Body of pancreas (tissue), 4 donors: ENCODE measurements at regions not wholly inside any gene's neighbourhood (a gene's known extent, or its start where the extent isn't known, plus 50 kb on each side); places are given as distances from the start of the nearest gene placed in this dataset.

ENCODE experiments used
- ATAC-seq: fragments of 150-250 bp; one replicate; pipeline ENCODE4 v1.9.1; 2016
- DNase-seq, 4 donors: peaks; one replicate each; pipeline ENCODE4 v3.0.0-alpha.2; 2019
- H3K27ac ChIP-seq, 4 donors: fragments of 200-600 bp; sonication (generic); 1 replicate in 3 of 4; 2 replicates in 1 of 4; pipeline versions ENCODE4 v1.5.1 to v1.6.1; 2016 to 2019; ENCODE audit warnings: mild to moderate bottlenecking in 1 of 4, mixed read lengths in 1 of 4, moderate library complexity in 1 of 4
- H3K27me3 ChIP-seq, 2 donors: fragments of 200-600 bp; sonication (generic); one replicate each; pipeline ENCODE4 v1.6.0; 2016; ENCODE audit warnings: mild to moderate bottlenecking in 1 of 2
- H3K36me3 ChIP-seq, 2 donors: fragments of 200-600 bp; sonication (generic); replicated peaks in 1 of 2; 2 replicates each; pipeline ENCODE4 v1.5.1; 2016; ENCODE audit warnings: low read depth in 2 of 2; ENCODE audit not compliant: insufficient read depth in 1 of 2
- H3K4me1 ChIP-seq: fragments of 200-600 bp; sonication (generic); one replicate; pipeline ENCODE4 v1.6.0; 2016
- H3K4me3 ChIP-seq, 2 donors: fragments of 200-600 bp; sonication (generic); 1 replicate in 1 of 2; 2 replicates in 1 of 2; pipeline ENCODE4 v1.5.1; 2016 to 2019
- H3K9me3 ChIP-seq, 3 donors: fragments of 200-600 bp; sonication (generic); 1 replicate in 2 of 3; 2 replicates in 1 of 3; pipeline ENCODE4 v1.5.1; 2016
- POLR2A ChIP-seq, 3 donors: fragments of 450-650 bp; IDR thresholded peaks; one replicate each; pipeline ENCODE4 v1.6.1; 2016; ENCODE audit warnings: antibody characterized with exemption in 3 of 3, mild to moderate bottlenecking in 2 of 3
- WGBS, 2 donors: methylation state at CpG; one replicate each; pipeline ENCODE4 v1.1.5; 2017; 5-methylcytosine and 5-hydroxymethylcytosine counted together
- intact Hi-C: fragments of 100-400 bp; cut with DNase I; formaldehyde crosslinking; loops from one replicate; pipeline ENCODE4 v1.15.1; 2023
- TF ChIP-seq, protein P1 (sequence below), 7 experiments: fragments of 450-650 bp in 4 of 7; fragments of 200-600 bp in 3 of 7; sonication (generic) in 3 of 7; IDR thresholded peaks; one replicate each; pipeline ENCODE4 v1.5.1; 2016 to 2019; ENCODE audit warnings: antibody characterized with exemption in 7 of 7

DNA sequence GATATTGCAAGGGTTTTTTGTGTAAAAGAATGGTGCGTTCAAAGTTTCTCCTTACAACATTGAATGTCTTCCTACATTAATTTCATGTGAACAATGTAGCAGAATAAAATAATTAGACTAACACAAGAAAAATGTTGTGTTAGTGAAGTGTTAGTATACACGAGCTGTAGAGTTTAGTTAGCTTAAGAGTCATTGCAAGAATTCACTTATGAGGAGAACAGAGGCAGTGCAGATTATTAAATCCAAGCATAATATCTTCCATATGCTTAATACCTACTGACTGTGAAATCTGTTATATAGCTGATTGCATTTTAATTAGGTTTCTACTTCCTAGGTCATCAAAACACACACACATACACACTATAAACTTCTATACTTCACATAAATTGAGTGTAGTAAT lies 959.0 kb downstream of the FAT4 start:
- WGBS, 2 donors, result 56 to 66% methylated on average over 2 of the region's 2 CpGs
- TF ChIP-seq, protein P1, sequence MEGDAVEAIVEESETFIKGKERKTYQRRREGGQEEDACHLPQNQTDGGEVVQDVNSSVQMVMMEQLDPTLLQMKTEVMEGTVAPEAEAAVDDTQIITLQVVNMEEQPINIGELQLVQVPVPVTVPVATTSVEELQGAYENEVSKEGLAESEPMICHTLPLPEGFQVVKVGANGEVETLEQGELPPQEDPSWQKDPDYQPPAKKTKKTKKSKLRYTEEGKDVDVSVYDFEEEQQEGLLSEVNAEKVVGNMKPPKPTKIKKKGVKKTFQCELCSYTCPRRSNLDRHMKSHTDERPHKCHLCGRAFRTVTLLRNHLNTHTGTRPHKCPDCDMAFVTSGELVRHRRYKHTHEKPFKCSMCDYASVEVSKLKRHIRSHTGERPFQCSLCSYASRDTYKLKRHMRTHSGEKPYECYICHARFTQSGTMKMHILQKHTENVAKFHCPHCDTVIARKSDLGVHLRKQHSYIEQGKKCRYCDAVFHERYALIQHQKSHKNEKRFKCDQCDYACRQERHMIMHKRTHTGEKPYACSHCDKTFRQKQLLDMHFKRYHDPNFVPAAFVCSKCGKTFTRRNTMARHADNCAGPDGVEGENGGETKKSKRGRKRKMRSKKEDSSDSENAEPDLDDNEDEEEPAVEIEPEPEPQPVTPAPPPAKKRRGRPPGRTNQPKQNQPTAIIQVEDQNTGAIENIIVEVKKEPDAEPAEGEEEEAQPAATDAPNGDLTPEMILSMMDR (IDR thresholded peaks at IDR 0.05), result no peak
- no peak for TF ChIP-seq POLR2A (IDR thresholded peaks at IDR 0.05)
- Histone ChIP-seq H3K4me3 (no peak overlapping the region), H3K27me3 (no peaks in the 10 kb centered on the region), H3K27ac (no peak overlapping the region), H3K4me1 (no peaks in the 10 kb centered on the region), H3K36me3 (no peaks in the 10 kb centered on the region), H3K9me3 (no peaks in the 10 kb centered on the region)
- ATAC-seq (no peak), DNase-seq (no peak)
- intact Hi-C loops, result no loop called here

DNA sequence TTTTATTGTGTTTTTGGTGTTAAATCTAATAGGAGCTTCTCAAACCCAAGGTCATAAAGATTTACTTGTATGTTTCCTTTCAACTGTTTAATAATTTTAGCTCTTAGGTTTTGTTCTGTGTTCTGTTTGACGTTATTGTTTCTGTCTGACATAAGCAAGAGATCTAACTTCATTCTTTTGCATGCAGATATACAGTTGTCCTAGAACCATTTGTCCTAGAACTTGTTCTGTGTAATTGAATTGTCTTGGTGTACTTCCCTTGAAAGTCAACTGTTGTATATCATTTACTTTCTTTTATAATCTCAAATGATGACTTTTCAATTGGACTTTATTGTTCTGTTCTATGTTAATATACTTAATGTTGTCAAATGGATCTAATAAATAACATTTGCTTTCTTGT lies 977.1 kb downstream of the FAT4 start:
- no peak for TF ChIP-seq POLR2A (IDR thresholded peaks at IDR 0.05)
- TF ChIP-seq, protein P1 (IDR thresholded peaks at IDR 0.05), result no peak
- 42 to 46% methylated on average over 1 of the region's 1 CpG for WGBS, 2 donors
- no peak for ATAC-seq
- Histone ChIP-seq H3K36me3 (no peaks in the 10 kb centered on the region), H3K27ac (no peak overlapping the region), H3K4me1 (no peaks in the 10 kb centered on the region), H3K9me3 (no peaks in the 10 kb centered on the region), H3K27me3 (no peaks in the 10 kb centered on the region), H3K4me3 (no peak overlapping the region)
- intact Hi-C loops, result no loop called here
- no peak for DNase-seq

DNA sequence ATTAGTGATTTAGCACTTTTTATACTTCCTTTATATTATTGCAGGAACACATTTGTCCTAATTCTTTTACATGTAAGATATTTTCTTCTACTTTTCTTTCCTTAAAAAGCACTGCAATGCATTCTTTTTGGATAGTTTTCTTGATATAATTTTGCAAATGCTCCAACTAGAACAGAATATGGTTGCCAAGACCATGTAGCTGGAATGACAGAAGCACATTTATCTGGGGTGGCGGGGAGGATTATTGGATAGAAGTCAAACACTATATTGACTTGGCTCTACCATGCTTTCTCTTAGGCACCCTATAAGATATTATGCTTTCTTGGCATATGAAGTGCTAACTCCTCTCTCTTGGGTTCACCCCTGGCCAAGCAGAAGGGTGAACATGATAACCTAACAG lies 983.5 kb downstream of the FAT4 start:
- WGBS, 2 donors, result 60 to 65% methylated on average over 1 of the region's 1 CpG
- no peak overlapping the region for H3K4me3 ChIP-seq
- intact Hi-C loops, result no loop called here
- TF ChIP-seq POLR2A (IDR thresholded peaks at IDR 0.05), result no peak
- TF ChIP-seq, protein P1 (IDR thresholded peaks at IDR 0.05), result no peak
- H3K36me3 ChIP-seq, result no peaks in the 10 kb centered on the region
- ATAC-seq (no peak), DNase-seq (no peak)
- H3K27me3 ChIP-seq, result no peaks in the 10 kb centered on the region
- no peak overlapping the region for H3K27ac ChIP-seq
- H3K4me1 ChIP-seq, result no peaks in the 10 kb centered on the region
- no peaks in the 10 kb centered on the region for H3K9me3 ChIP-seq

DNA sequence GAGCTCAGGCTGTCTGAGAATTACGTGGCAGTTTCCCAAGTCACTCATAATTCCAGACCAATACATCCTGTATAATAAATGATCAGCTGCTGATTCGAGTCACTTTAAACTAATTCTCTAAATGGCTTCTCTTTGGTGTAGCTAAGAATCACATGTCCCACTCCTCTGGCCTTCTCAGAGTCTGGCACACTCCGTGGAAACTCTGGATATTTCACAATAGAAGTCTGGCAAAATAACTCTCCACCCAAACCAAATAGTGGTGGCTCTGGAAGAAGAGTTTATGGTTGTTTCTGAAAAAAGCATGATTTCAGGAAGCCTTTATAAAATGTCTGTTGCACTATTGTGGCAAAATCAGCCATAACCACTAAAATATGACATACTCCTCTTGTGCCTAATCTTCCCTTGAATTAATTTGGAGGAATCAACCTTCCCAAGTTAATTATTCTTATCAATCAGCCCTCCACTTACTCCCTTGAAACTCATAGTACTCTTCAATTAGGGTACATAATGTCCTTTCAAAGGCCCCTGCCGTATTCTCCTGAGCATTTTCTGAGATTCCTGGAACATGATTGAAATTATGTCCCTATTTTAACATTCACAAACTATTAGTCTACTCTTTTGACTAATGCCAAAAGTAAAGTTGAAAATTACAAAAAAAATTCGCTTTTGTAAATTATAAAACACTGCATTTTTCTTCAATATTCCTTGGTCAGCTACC lies 991.6 kb downstream of the FAT4 start:
- Histone ChIP-seq H3K27me3 (no peaks in the 10 kb centered on the region), H3K27ac (no peak overlapping the region)
- ATAC-seq, result peak; percentile 33

More for the DNA sequence above, 991.6 kb downstream of the FAT4 start:
- Histone ChIP-seq H3K4me1 (no peaks in the 10 kb centered on the region), H3K9me3 (no peaks in the 10 kb centered on the region), H3K36me3 (no peaks in the 10 kb centered on the region), H3K4me3 (no peak overlapping the region)
- peak in 1 of 4 donors; percentile 11 for DNase-seq
- no peak for TF ChIP-seq POLR2A (IDR thresholded peaks at IDR 0.05)
- TF ChIP-seq, protein P1 (IDR thresholded peaks at IDR 0.05), result no peak
- 44 to 50% methylated on average over 5 of the region's 5 CpGs for WGBS, 2 donors
- intact Hi-C loops, result no loop called here
